ENCODE measurements at regions not wholly inside any gene's neighbourhood (a gene's known extent, or its start where the extent isn't known, plus 50 kb on each side); places are given as distances from the start of the nearest gene placed in this dataset.

DNA sequence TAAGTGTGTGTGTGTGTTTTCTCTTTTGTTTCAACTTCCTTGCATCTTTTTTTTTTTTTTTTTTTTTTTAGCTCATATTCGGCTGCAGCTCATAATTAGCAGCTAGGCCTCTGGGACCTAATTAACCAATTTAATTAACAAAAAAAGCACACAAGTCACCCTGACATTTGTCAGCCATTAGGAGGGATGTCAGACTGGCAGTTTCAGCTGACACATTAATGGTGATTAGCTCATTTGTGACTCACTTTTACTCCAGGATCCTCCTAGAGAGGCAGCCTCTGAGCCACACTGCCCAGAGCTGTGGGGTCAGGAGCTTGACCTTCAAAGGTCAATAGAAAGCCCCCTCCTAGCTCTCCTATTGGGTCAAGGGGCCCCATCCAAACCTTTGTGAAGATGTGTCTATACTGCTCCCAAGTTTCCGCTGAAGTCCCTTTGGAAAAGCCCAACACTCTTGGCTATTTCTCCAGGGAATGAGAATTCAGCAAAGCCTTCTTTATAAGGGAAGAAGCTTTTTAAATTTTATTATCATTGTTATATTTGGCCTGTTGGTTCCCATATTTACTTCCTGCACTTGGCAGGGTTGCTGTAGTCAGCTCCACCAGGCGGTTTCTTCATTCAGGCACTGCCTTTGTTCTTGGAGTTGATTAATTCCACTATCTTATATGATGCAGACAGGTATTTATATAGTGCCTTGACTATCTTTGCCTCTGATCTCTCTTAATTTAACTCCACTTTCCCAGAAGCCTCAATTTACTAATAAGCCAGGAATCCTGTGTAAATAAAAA is 109.5 kb upstream of the HABP2 start:
- no peaks in the 10 kb centered on the region for H3K4me1 ChIP-seq
- H3K9me3 ChIP-seq: no peaks in the 10 kb centered on the region
- intact Hi-C loops (cut with DNase I): no loop called here
- no peak overlapping the region for H3K4me3 ChIP-seq
- no peak for DNase-seq (ENCODE audit: low spot score in 2 of 2)
- no peaks in the 10 kb centered on the region for H3K36me3 ChIP-seq
- H3K27me3 ChIP-seq: no peaks in the 10 kb centered on the region
- TF ChIP-seq CTCF (IDR thresholded peaks at IDR 0.05): no peak
- H3K27ac ChIP-seq: no peak overlapping the region

DNA sequence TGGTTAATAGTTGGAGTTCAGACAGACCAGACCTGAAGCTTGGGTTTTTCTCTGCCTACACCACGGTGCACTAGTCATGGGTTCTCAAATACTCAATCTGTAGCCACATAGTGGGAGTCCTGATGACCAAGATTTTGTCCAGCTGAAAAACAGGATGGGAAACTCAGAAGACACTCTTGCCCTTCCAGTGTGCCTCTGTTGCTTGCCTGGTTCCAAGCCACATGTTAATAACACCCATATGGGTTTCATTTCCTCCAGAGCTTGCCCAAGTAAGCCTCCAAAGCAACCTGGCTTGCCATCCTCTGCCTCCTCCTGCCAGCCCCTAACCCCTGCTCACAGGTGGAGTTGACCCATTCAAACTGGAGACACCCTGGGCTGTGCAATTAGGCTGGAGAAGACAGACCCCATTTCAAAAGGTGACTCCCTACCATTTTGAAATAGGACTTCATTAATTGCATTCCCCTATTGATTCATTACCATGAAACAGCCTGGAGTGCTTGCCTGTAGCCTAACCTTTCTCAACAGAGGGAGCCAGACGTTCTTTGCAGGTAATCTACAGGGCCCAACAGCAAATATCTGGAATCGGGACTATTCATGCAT is 108.0 kb upstream of the HABP2 start:
- TF ChIP-seq CTCF (IDR thresholded peaks at IDR 0.05): no peak
- no peaks in the 10 kb centered on the region for H3K9me3 ChIP-seq
- H3K4me3 ChIP-seq: no peak overlapping the region
- no peaks in the 10 kb centered on the region for H3K4me1 ChIP-seq
- H3K27me3 ChIP-seq: no peaks in the 10 kb centered on the region
- no peak for DNase-seq (ENCODE audit: low spot score in 2 of 2)
- H3K27ac ChIP-seq: no peak overlapping the region
- no peaks in the 10 kb centered on the region for H3K36me3 ChIP-seq
- intact Hi-C loops (cut with DNase I): no loop called here

GRCh38 chr10:113445736-113446135 is 107.1 kb upstream of the HABP2 start:
- Histone ChIP-seq H3K27me3 (no peaks in the 10 kb centered on the region), H3K27ac (no peak overlapping the region), H3K36me3 (no peaks in the 10 kb centered on the region), H3K4me3 (no peak overlapping the region), H3K4me1 (no peaks in the 10 kb centered on the region), H3K9me3 (no peaks in the 10 kb centered on the region)
- no peak for DNase-seq (ENCODE audit: low spot score in 2 of 2)
- intact Hi-C loops (cut with DNase I): no loop called here
- TF ChIP-seq CTCF (IDR thresholded peaks at IDR 0.05): no peak

DNA sequence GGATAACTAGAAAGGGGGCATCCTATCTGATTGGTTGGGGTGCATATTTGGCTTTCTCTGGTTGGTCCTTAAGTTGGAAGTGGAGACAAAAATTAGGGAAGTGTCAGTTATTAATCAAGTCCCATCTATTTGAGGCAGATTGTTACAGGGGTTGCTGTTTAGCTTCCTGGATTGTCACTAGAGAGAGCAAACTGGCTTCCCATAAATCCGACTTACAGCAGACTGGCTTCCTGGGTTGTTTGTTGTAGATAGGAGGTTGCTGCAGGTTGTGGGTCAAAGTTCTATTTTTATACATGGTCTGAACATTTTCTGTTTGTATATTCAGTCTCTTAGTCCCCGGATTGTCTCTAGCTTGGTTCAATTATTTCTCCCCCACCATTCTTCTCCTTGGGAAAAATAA is 106.1 kb upstream of the HABP2 start:
- Histone ChIP-seq H3K36me3 (no peaks in the 10 kb centered on the region), H3K4me3 (no peak overlapping the region), H3K27me3 (no peaks in the 10 kb centered on the region), H3K27ac (no peak overlapping the region), H3K9me3 (no peaks in the 10 kb centered on the region), H3K4me1 (no peaks in the 10 kb centered on the region)
- no peak for TF ChIP-seq CTCF (IDR thresholded peaks at IDR 0.05)
- DNase-seq (ENCODE audit: low spot score in 2 of 2): no peak
- intact Hi-C loops (cut with DNase I): no loop called here

- no peaks in the 10 kb centered on the region for H3K4me1 ChIP-seq
- DNase-seq (ENCODE audit: low spot score in 2 of 2): no peak
- H3K4me3 ChIP-seq: no peak overlapping the region
- no peaks in the 10 kb centered on the region for H3K36me3 ChIP-seq
- intact Hi-C loops (cut with DNase I): no loop called here
- no peak overlapping the region for H3K27ac ChIP-seq
- no peak for TF ChIP-seq CTCF (IDR thresholded peaks at IDR 0.05)
- no peaks in the 10 kb centered on the region for H3K9me3 ChIP-seq
- H3K27me3 ChIP-seq: no peaks in the 10 kb centered on the region
Observed at GRCh38 chr10:113447278-113447677, 105.6 kb upstream of the HABP2 start.
